ES-I3 (cell line): ENCODE measurements at regions not wholly inside any gene's neighbourhood (a gene's known extent, or its start where the extent isn't known, plus 50 kb on each side); places are given as distances from the start of the nearest gene placed in this dataset.

ENCODE experiments used
- H3K36me3 ChIP-seq: 2 replicates; pipeline ENCODE4 v1.6.1; 2013; ENCODE audit warnings: mild to moderate bottlenecking, low read length, control low read depth, moderate library complexity; ENCODE audit not compliant: insufficient read depth
- H3K4me1 ChIP-seq: 2 replicates; pipeline ENCODE4 v1.6.1; 2013; ENCODE audit warnings: mild to moderate bottlenecking, control low read depth, low read length; ENCODE audit not compliant: insufficient read depth
- H3K9ac ChIP-seq: 2 replicates; pipeline ENCODE4 v1.6.1; 2013; ENCODE audit warnings: low read depth, mild to moderate bottlenecking, low read length, moderate library complexity
- H3K9me3 ChIP-seq: 2 replicates; pipeline ENCODE4 v1.6.1; 2013; ENCODE audit warnings: mild to moderate bottlenecking, low read length, moderate library complexity; ENCODE audit not compliant: control insufficient read depth, insufficient read depth

- Histone ChIP-seq H3K4me1 (peaks cover 4% of the 10 kb centered on the region; the same call in 1 of the 2 replicates), H3K9ac (no peak overlapping the region), H3K9me3 (no peaks in the 10 kb centered on the region), H3K36me3 (no peaks in the 10 kb centered on the region)
Observed at GRCh38 chr15:45743426-45744235, 108.8 kb downstream of the SQOR start.

DNA sequence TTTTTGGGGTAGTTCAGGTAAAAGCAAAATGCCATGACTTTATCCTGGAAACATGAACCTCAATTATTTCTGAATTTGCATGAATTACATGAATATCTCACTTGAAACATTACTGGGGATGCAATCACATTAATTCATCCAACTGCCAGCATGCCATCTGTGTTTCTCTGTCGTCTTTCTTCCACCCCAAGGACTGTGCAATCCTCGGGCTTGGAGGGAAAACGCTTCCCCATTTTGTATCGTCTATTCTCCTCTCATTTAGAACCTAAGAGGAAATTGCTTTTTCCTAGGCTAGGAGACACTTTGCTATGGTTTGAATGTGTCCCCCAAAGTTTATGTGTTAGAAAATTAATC lies 109.4 kb downstream of the SQOR start:
- Histone ChIP-seq H3K36me3 (no peaks in the 10 kb centered on the region), H3K9ac (no peak overlapping the region), H3K4me1 (peaks cover 4% of the 10 kb centered on the region; the same call in 1 of the 2 replicates), H3K9me3 (no peaks in the 10 kb centered on the region)

- Histone ChIP-seq H3K9me3 (no peaks in the 10 kb centered on the region), H3K4me1 (peaks cover 4% of the 10 kb centered on the region; the same call in 1 of the 2 replicates), H3K36me3 (no peaks in the 10 kb centered on the region), H3K9ac (no peak overlapping the region)
Observed at GRCh38 chr15:45747426-45747825, 112.6 kb downstream of the SQOR start.

DNA sequence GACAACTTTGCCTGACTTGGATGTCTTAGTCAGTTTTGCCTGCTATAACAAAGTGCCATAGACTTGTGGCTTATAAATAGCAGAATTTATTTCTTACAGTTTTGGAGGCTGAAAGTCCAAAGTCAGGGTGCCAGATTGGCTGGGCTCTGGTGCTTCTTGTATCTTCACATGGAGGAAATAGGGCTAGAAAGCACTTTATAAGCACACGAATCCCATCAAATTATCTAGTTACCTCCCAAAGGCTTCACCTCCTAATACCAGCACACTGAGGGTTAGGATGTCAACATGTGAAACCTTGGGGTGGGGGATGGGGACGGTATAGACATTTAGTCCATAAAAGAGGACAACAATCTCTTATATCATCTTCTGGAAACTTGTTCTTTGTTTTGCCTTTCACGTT lies 116.8 kb downstream of the SQOR start:
- Histone ChIP-seq H3K9me3 (no peaks in the 10 kb centered on the region), H3K4me1 (no peaks in the 10 kb centered on the region), H3K36me3 (no peaks in the 10 kb centered on the region)

GRCh38 chr15:45759936-45760335 lies 125.1 kb downstream of the SQOR start:
- Histone ChIP-seq H3K9me3 (no peaks in the 10 kb centered on the region; the same call in 1 of the 2 replicates), H3K4me1 (no peaks in the 10 kb centered on the region), H3K9ac (no peak overlapping the region), H3K36me3 (no peaks in the 10 kb centered on the region)

More for the DNA sequence above, 116.8 kb downstream of the SQOR start:
- H3K9ac ChIP-seq, result no peak overlapping the region

GRCh38 chr15:45762726-45763125 lies 127.9 kb downstream of the SQOR start:
- no peaks in the 10 kb centered on the region for H3K36me3 ChIP-seq
- H3K9ac ChIP-seq, result no peak overlapping the region
- no peaks in the 10 kb centered on the region for H3K4me1 ChIP-seq
- no peaks in the 10 kb centered on the region; the same call in 1 of the 2 replicates for H3K9me3 ChIP-seq

DNA sequence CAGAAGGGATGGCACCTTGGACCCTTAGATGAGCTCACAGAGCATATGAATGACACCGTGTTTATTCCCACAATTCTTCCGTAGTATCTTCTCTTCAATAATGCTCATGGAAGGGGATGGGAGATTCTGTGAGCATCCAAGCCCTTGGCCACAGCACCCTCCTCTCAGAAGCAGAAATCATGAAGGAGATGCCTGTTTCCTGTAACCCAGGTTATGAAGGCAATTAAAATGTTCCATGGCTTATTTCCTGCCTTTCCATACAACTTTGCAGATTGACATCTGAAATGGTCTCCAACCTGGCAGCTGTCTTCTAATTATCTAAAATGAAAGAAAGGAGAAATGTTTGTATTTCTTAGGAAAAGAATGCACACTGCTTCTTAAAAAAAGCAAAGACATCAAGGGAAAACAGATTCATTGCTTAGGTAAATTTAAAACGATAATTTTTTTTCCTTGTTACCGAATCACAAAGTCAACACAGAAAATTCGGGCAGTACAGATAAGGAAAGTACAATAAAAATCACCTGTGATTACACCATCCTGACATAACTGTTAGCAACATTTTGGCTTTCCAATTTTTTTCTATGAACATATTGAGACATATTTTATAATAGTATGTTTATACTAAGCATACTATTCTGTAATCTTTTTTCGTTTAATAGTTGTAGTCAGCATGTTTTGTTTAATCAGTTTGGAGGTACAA lies 128.5 kb downstream of the SQOR start:
- Histone ChIP-seq H3K9ac (no peak overlapping the region), H3K9me3 (no peaks in the 10 kb centered on the region; the same call in 1 of the 2 replicates), H3K4me1 (no peaks in the 10 kb centered on the region), H3K36me3 (no peaks in the 10 kb centered on the region)

DNA sequence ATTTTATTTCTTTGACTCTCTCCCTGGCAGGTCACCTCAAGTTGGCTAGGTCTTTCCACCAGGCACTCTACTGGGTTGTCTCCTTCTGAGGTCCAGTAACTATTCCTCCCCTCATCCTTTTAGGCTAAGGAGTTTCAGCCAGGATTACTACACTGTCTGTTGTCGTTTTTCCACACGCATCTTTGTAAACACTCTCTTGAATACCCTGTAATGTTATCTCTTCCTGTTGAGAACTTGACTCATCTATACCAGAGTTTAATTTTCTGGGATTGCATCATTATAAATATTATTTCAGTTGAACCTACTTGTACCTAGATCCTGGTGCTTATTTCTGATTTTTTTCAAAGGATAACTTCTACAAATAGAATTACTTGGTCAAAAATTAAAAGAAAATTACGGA lies 138.3 kb downstream of the SQOR start:
- Histone ChIP-seq H3K4me1 (no peaks in the 10 kb centered on the region), H3K36me3 (no peaks in the 10 kb centered on the region), H3K9me3 (no peaks in the 10 kb centered on the region; the same call in 1 of the 2 replicates), H3K9ac (no peak overlapping the region)

DNA sequence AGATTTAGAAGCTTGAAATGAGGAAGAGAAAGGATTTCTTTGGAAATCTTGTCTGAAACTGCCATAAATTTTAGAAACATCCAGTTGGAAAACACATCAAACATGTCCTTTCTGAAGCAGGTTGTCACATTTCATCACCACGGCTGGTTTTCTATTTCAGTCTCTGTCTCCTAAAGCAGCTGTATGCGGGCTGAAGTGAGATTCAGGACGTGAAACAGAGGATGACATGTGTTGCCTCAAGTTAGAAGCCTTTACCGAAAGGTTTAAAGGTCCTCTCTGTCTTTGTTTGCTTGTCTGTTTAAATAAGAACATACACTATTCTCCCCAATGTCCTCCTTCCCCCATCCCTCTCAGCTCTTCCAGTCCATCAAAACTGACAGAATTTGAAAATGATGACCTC lies 141.9 kb downstream of the SQOR start:
- H3K36me3 ChIP-seq, result no peaks in the 10 kb centered on the region
- no peak overlapping the region for H3K9ac ChIP-seq
- no peaks in the 10 kb centered on the region; the same call in 1 of the 2 replicates for H3K9me3 ChIP-seq
- H3K4me1 ChIP-seq, result no peaks in the 10 kb centered on the region

GRCh38 chr15:45777781-45778180 lies 143.0 kb downstream of the SQOR start:
- Histone ChIP-seq H3K4me1 (no peaks in the 10 kb centered on the region), H3K9me3 (no peaks in the 10 kb centered on the region; the same call in 1 of the 2 replicates), H3K36me3 (no peaks in the 10 kb centered on the region), H3K9ac (no peak overlapping the region)

GRCh38 chr15:45780352-45780751 lies 145.5 kb downstream of the SQOR start:
- Histone ChIP-seq H3K9me3 (no peaks in the 10 kb centered on the region), H3K4me1 (no peaks in the 10 kb centered on the region), H3K36me3 (no peaks in the 10 kb centered on the region), H3K9ac (no peak overlapping the region)

GRCh38 chr15:45784656-45785055 lies 149.8 kb downstream of the SQOR start:
- H3K36me3 ChIP-seq, result no peaks in the 10 kb centered on the region
- H3K9me3 ChIP-seq, result no peaks in the 10 kb centered on the region
- no peaks in the 10 kb centered on the region for H3K4me1 ChIP-seq

GRCh38 chr15:45785897-45786296 lies 151.1 kb downstream of the SQOR start:
- Histone ChIP-seq H3K4me1 (no peaks in the 10 kb centered on the region), H3K9me3 (no peaks in the 10 kb centered on the region), H3K9ac (no peak overlapping the region), H3K36me3 (no peaks in the 10 kb centered on the region)

More at GRCh38 chr15:45784656-45785055, 149.8 kb downstream of the SQOR start:
- H3K9ac ChIP-seq, result no peak overlapping the region

DNA sequence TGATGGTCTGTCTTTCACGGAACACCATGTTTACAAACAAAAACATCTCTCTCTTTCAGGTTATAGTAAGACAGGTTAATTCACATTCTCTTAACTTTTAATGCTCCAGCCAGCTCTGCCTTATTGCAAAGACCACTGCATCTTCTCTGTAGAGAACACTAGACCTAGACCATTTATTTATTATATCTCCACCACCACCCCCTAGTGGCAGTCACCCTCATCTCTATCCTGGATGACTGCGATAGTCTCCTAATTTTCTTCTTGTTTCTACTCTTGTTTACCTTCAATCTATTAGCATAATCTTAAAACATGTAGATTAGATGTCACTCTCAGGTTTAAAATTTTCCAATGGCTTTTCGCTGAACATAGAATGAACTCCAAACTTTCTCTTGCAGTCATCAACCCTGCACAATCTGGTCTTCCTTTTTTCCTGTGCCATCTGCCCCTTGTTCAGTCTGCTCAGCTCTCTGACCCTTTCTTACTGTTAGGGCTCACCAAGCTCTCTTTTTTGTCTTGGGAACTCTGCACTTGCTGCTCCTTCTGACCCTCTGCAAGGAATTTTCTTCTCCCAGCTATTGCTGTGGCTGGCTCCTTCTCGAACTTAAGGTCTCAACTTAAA lies 155.6 kb downstream of the SQOR start:
- Histone ChIP-seq H3K36me3 (no peaks in the 10 kb centered on the region), H3K9me3 (no peaks in the 10 kb centered on the region), H3K9ac (no peak overlapping the region)

More for the DNA sequence above, 155.6 kb downstream of the SQOR start:
- H3K4me1 ChIP-seq, result no peaks in the 10 kb centered on the region
